ENCODE measurements at regions not wholly inside any gene's neighbourhood (a gene's known extent, or its start where the extent isn't known, plus 50 kb on each side); places are given as distances from the start of the nearest gene placed in this dataset.

DNA sequence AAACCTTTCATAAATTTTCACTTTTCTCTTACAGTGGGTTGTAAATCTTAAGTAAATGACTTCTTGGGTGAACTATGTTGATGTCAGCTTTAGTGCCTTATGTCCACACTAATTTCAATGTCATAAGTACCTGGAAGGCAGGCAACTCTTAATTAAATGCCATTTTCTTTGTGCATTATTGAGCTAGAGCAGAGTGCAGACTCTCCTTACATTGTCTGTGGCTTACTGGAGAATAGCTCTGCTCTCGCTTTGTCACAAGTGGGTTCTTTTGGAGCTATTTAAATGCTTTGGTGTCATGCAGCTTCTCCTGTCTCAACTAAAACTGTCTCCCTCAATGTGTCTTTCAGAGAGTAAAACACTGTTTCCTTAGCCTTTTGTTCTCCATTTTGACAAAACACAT is 411.6 kb downstream of the STIM2 start:
- Histone ChIP-seq H3K4me1 (ENCODE audit: control insufficient read depth in 1 of 2, insufficient read depth in 2 of 2, low read length in 2 of 2) (no peaks in the 10 kb centered on the region), H3K27ac (ENCODE audit: low read depth, low read length) (no peak overlapping the region), H3K4me3 (ENCODE audit: low read depth in 1 of 2, low read length in 2 of 2) (no peak overlapping the region), H3K9me3 (ENCODE audit: control insufficient read depth in 1 of 2, low read length in 2 of 2) (no peaks in the 10 kb centered on the region), H3K27me3 (ENCODE audit: control insufficient read depth in 1 of 2, insufficient read depth in 2 of 2, low read length in 2 of 2) (no peaks in the 10 kb centered on the region), H3K36me3 (ENCODE audit: control insufficient read depth in 1 of 2, insufficient read depth in 2 of 2, low read length in 2 of 2) (no peaks in the 10 kb centered on the region), H3K9ac (ENCODE audit: low read depth in 1 of 2, low read length in 2 of 2) (no peak overlapping the region)

- Histone ChIP-seq H3K9ac (ENCODE audit: low read depth in 1 of 2, low read length in 2 of 2) (no peak overlapping the region), H3K4me3 (ENCODE audit: low read depth in 1 of 2, low read length in 2 of 2) (no peak overlapping the region), H3K27me3 (ENCODE audit: control insufficient read depth in 1 of 2, insufficient read depth in 2 of 2, low read length in 2 of 2) (no peaks in the 10 kb centered on the region), H3K27ac (ENCODE audit: low read depth, low read length) (no peak overlapping the region), H3K36me3 (ENCODE audit: control insufficient read depth in 1 of 2, insufficient read depth in 2 of 2, low read length in 2 of 2) (no peaks in the 10 kb centered on the region), H3K4me1 (ENCODE audit: control insufficient read depth in 1 of 2, insufficient read depth in 2 of 2, low read length in 2 of 2) (no peaks in the 10 kb centered on the region), H3K9me3 (ENCODE audit: control insufficient read depth in 1 of 2, low read length in 2 of 2) (no peaks in the 10 kb centered on the region)
Measured at GRCh38 chr4:27276307-27277073, 415.8 kb downstream of the STIM2 start.

- H3K27ac ChIP-seq (ENCODE audit: low read depth, low read length), result no peak overlapping the region
Measured at GRCh38 chr4:27278615-27279375, 418.2 kb downstream of the STIM2 start.

DNA sequence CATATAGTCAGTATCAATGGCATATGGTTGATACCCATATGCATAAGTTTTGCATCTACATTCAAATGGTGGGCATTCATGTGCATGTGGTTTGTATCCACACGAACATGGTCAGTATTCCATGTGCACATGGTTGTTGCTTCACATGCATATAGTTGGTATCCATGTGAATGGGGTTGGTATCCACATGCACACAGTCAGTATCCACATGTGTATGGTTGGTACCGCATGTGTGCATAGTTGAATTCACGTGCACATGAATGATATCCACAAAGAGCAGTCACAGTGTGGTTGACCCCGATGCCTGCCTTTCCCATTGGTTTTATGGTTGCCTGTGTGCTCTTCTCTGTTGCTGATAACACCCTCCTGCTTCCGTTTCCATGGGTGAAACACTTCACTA is 427.9 kb downstream of the STIM2 start:
- H3K36me3 ChIP-seq (ENCODE audit: control insufficient read depth in 1 of 2, insufficient read depth in 2 of 2, low read length in 2 of 2), result no peaks in the 10 kb centered on the region

More at GRCh38 chr4:27278615-27279375, 418.2 kb downstream of the STIM2 start:
- no peaks in the 10 kb centered on the region for H3K9me3 ChIP-seq (ENCODE audit: control insufficient read depth in 1 of 2, low read length in 2 of 2)
- H3K4me1 ChIP-seq (ENCODE audit: control insufficient read depth in 1 of 2, insufficient read depth in 2 of 2, low read length in 2 of 2), result no peaks in the 10 kb centered on the region
- no peak overlapping the region for H3K9ac ChIP-seq (ENCODE audit: low read depth in 1 of 2, low read length in 2 of 2)
- no peaks in the 10 kb centered on the region for H3K36me3 ChIP-seq (ENCODE audit: control insufficient read depth in 1 of 2, insufficient read depth in 2 of 2, low read length in 2 of 2)
- H3K27me3 ChIP-seq (ENCODE audit: control insufficient read depth in 1 of 2, insufficient read depth in 2 of 2, low read length in 2 of 2), result no peaks in the 10 kb centered on the region
- H3K4me3 ChIP-seq (ENCODE audit: low read depth in 1 of 2, low read length in 2 of 2), result no peak overlapping the region

DNA sequence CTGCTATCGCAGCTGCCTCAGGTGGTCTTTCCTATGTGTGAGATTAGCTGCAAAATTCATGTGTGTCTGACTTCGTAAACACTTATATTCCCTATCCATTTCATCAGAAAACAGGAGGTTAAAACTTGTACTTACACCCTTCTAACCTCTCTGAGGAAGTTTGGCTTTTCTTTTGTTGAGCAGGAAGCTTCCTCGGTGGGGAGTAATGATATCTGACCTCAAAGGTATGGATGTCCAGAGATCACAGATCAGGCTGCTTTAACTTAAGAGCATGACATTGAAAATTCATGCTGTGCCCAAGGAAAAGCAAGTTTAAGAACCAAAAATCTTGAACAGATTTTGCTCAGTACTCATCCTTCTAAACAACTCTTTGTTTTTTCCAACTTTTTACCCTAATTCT is 429.1 kb downstream of the STIM2 start:
- no peak overlapping the region for H3K4me3 ChIP-seq (ENCODE audit: low read depth in 1 of 2, low read length in 2 of 2)
- no peaks in the 10 kb centered on the region for H3K27me3 ChIP-seq (ENCODE audit: control insufficient read depth in 1 of 2, insufficient read depth in 2 of 2, low read length in 2 of 2)
- no peak overlapping the region for H3K27ac ChIP-seq (ENCODE audit: low read depth, low read length)
- H3K36me3 ChIP-seq (ENCODE audit: control insufficient read depth in 1 of 2, insufficient read depth in 2 of 2, low read length in 2 of 2), result no peaks in the 10 kb centered on the region
- no peak overlapping the region for H3K9ac ChIP-seq (ENCODE audit: low read depth in 1 of 2, low read length in 2 of 2)
- no peaks in the 10 kb centered on the region for H3K4me1 ChIP-seq (ENCODE audit: control insufficient read depth in 1 of 2, insufficient read depth in 2 of 2, low read length in 2 of 2)
- H3K9me3 ChIP-seq (ENCODE audit: control insufficient read depth in 1 of 2, low read length in 2 of 2), result no peaks in the 10 kb centered on the region

More for the DNA sequence above, 427.9 kb downstream of the STIM2 start:
- Histone ChIP-seq H3K27me3 (ENCODE audit: control insufficient read depth in 1 of 2, insufficient read depth in 2 of 2, low read length in 2 of 2) (no peaks in the 10 kb centered on the region), H3K4me1 (ENCODE audit: control insufficient read depth in 1 of 2, insufficient read depth in 2 of 2, low read length in 2 of 2) (no peaks in the 10 kb centered on the region), H3K9me3 (ENCODE audit: control insufficient read depth in 1 of 2, low read length in 2 of 2) (no peaks in the 10 kb centered on the region), H3K27ac (ENCODE audit: low read depth, low read length) (no peak overlapping the region), H3K9ac (ENCODE audit: low read depth in 1 of 2, low read length in 2 of 2) (no peak overlapping the region), H3K4me3 (ENCODE audit: low read depth in 1 of 2, low read length in 2 of 2) (no peak overlapping the region)

DNA sequence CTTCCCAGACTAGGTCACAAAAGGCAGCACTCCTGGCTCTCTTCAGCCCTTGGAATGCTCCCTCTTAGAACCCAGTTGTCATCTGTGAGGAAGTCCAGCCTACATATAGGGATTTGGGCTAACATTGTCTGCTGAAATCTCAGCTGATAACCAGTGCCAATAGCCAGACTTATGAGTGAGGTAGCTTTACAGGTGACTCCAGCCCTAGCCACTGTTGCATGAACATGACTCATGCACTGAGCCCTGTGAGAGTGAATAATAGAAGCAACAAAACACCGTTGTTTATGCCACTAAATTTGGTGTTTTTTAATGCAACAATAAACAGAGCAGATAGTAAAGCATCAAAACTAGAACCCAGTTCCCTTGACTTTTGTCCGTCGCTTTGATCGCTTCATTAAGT is 433.2 kb downstream of the STIM2 start:
- Histone ChIP-seq H3K9ac (ENCODE audit: low read depth in 1 of 2, low read length in 2 of 2) (no peak overlapping the region), H3K9me3 (ENCODE audit: control insufficient read depth in 1 of 2, low read length in 2 of 2) (no peaks in the 10 kb centered on the region), H3K4me3 (ENCODE audit: low read depth in 1 of 2, low read length in 2 of 2) (no peak overlapping the region), H3K36me3 (ENCODE audit: control insufficient read depth in 1 of 2, insufficient read depth in 2 of 2, low read length in 2 of 2) (no peaks in the 10 kb centered on the region), H3K4me1 (ENCODE audit: control insufficient read depth in 1 of 2, insufficient read depth in 2 of 2, low read length in 2 of 2) (no peaks in the 10 kb centered on the region), H3K27ac (ENCODE audit: low read depth, low read length) (no peak overlapping the region), H3K27me3 (ENCODE audit: control insufficient read depth in 1 of 2, insufficient read depth in 2 of 2, low read length in 2 of 2) (no peaks in the 10 kb centered on the region)

- Histone ChIP-seq H3K4me3 (ENCODE audit: low read depth in 1 of 2, low read length in 2 of 2) (no peak overlapping the region), H3K27me3 (ENCODE audit: control insufficient read depth in 1 of 2, insufficient read depth in 2 of 2, low read length in 2 of 2) (no peaks in the 10 kb centered on the region), H3K36me3 (ENCODE audit: control insufficient read depth in 1 of 2, insufficient read depth in 2 of 2, low read length in 2 of 2) (no peaks in the 10 kb centered on the region), H3K9me3 (ENCODE audit: control insufficient read depth in 1 of 2, low read length in 2 of 2) (no peaks in the 10 kb centered on the region), H3K4me1 (ENCODE audit: control insufficient read depth in 1 of 2, insufficient read depth in 2 of 2, low read length in 2 of 2) (no peaks in the 10 kb centered on the region), H3K9ac (ENCODE audit: low read depth in 1 of 2, low read length in 2 of 2) (no peak overlapping the region), H3K27ac (ENCODE audit: low read depth, low read length) (no peak overlapping the region)
Measured at GRCh38 chr4:27304751-27305150, 444.1 kb downstream of the STIM2 start.

DNA sequence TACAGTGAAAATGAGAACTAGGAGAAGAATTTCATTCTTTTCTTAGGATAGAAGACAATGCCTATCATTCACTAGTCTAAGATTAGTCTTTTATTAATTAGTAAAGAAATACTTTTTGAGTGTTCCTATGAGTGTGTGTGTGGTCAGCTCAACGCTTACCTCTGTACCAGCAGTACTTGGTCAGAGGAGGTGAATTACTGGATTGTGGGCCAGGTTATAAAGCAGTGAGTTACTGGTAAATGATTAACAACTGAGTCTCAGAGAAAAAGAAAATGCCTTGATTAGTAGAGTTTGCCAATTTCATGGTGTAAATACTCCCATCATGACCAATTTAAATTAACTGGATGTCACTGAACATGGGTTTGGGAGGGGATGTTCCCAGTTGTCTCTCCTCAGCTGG is 444.6 kb downstream of the STIM2 start:
- Histone ChIP-seq H3K36me3 (ENCODE audit: control insufficient read depth in 1 of 2, insufficient read depth in 2 of 2, low read length in 2 of 2) (no peaks in the 10 kb centered on the region), H3K27ac (ENCODE audit: low read depth, low read length) (no peak overlapping the region), H3K9ac (ENCODE audit: low read depth in 1 of 2, low read length in 2 of 2) (no peak overlapping the region), H3K4me3 (ENCODE audit: low read depth in 1 of 2, low read length in 2 of 2) (no peak overlapping the region), H3K4me1 (ENCODE audit: control insufficient read depth in 1 of 2, insufficient read depth in 2 of 2, low read length in 2 of 2) (no peaks in the 10 kb centered on the region), H3K9me3 (ENCODE audit: control insufficient read depth in 1 of 2, low read length in 2 of 2) (no peaks in the 10 kb centered on the region), H3K27me3 (ENCODE audit: control insufficient read depth in 1 of 2, insufficient read depth in 2 of 2, low read length in 2 of 2) (no peaks in the 10 kb centered on the region)

- H3K4me3 ChIP-seq (ENCODE audit: low read depth in 1 of 2, low read length in 2 of 2), result no peak overlapping the region
- H3K27ac ChIP-seq (ENCODE audit: low read depth, low read length), result no peak overlapping the region
- no peaks in the 10 kb centered on the region for H3K4me1 ChIP-seq (ENCODE audit: control insufficient read depth in 1 of 2, insufficient read depth in 2 of 2, low read length in 2 of 2)
- H3K27me3 ChIP-seq (ENCODE audit: control insufficient read depth in 1 of 2, insufficient read depth in 2 of 2, low read length in 2 of 2), result no peaks in the 10 kb centered on the region
- no peaks in the 10 kb centered on the region for H3K9me3 ChIP-seq (ENCODE audit: control insufficient read depth in 1 of 2, low read length in 2 of 2)
- H3K9ac ChIP-seq (ENCODE audit: low read depth in 1 of 2, low read length in 2 of 2), result no peak overlapping the region
- no peaks in the 10 kb centered on the region for H3K36me3 ChIP-seq (ENCODE audit: control insufficient read depth in 1 of 2, insufficient read depth in 2 of 2, low read length in 2 of 2)
Measured at GRCh38 chr4:27308379-27308778, 447.7 kb downstream of the STIM2 start.

DNA sequence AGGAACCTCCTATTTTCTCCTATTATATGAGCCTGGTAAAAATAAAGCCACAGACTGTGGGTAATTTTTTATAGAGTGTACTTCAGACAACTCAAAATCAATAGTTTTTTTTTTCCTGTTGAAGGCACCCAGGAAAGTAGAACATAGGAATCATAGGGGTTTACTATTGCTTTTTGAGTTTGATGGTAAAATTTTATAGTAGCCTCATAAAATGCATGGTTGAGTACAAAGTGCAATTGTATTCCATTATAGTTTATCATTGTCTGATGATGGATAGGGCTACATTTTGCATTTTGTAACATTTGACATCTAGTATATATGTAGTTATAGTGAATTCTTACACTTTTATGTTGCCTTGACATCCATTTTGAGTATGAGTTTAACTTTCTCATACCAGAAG is 455.0 kb downstream of the STIM2 start:
- Histone ChIP-seq H3K36me3 (ENCODE audit: control insufficient read depth in 1 of 2, insufficient read depth in 2 of 2, low read length in 2 of 2) (no peaks in the 10 kb centered on the region), H3K27ac (ENCODE audit: low read depth, low read length) (no peak overlapping the region), H3K4me3 (ENCODE audit: low read depth in 1 of 2, low read length in 2 of 2) (no peak overlapping the region), H3K4me1 (ENCODE audit: control insufficient read depth in 1 of 2, insufficient read depth in 2 of 2, low read length in 2 of 2) (no peaks in the 10 kb centered on the region), H3K27me3 (ENCODE audit: control insufficient read depth in 1 of 2, insufficient read depth in 2 of 2, low read length in 2 of 2) (no peaks in the 10 kb centered on the region), H3K9ac (ENCODE audit: low read depth in 1 of 2, low read length in 2 of 2) (no peak overlapping the region), H3K9me3 (ENCODE audit: control insufficient read depth in 1 of 2, low read length in 2 of 2) (no peaks in the 10 kb centered on the region)

Measured in duodenal mucosa (tissue), 2 donors.